ENCODE measurements at regions not wholly inside any gene's neighbourhood (a gene's known extent, or its start where the extent isn't known, plus 50 kb on each side); places are given as distances from the start of the nearest gene placed in this dataset.
"Not testable (repeated sequence)": the region's sequence is repeated elsewhere in the genome, so short reads cannot be mapped to it uniquely, and the experiment has no call there.

DNA sequence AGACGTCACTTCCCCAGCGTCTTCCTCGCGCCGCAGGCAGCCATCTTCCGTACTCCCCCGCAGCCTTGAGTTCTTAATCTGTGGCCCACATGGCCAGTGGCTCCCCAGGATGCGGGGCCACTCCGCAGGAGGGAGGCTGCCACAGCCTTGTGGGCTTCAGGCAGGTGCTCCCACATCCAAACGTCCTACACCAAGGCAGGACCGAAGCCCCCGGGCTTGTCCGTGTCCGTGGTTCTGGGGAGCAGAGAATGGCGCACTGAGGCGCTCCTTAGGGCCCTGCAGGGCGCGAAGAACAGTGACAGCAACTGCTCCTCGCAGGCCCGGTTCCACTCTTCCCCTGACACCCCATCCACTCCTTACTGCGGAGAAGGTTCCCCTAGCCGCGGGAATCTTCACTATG is 755.8 kb downstream of the PRIM2 start:
- TF ChIP-seq, protein P1, sequence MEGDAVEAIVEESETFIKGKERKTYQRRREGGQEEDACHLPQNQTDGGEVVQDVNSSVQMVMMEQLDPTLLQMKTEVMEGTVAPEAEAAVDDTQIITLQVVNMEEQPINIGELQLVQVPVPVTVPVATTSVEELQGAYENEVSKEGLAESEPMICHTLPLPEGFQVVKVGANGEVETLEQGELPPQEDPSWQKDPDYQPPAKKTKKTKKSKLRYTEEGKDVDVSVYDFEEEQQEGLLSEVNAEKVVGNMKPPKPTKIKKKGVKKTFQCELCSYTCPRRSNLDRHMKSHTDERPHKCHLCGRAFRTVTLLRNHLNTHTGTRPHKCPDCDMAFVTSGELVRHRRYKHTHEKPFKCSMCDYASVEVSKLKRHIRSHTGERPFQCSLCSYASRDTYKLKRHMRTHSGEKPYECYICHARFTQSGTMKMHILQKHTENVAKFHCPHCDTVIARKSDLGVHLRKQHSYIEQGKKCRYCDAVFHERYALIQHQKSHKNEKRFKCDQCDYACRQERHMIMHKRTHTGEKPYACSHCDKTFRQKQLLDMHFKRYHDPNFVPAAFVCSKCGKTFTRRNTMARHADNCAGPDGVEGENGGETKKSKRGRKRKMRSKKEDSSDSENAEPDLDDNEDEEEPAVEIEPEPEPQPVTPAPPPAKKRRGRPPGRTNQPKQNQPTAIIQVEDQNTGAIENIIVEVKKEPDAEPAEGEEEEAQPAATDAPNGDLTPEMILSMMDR (IDR thresholded peaks at IDR 0.05; ENCODE audit: insufficient read depth, low read depth, low read length) = no peak
- H3K4me3 ChIP-seq (ENCODE audit: low read depth, low read length) = no peak overlapping the region
- DNase-seq (ENCODE audit: low read depth) = no peak

DNA sequence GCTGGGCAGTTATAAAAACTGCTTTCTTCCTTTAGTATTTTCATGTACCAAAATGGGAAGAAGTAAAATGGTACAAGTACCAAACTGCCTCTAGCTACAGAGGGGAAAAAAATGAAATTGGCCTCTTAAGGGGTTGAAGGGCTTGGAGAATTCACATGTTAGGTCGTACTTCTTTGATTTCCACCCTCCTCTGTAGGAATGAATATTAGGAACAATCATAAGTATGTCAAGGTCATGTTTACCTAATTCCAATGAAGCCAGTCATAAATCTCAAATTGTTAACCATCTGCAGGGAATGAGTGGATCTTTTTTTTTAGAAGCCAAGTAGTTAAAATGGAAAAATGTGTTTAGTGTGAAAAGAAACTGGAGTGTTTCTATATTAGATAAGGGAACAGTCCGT is 772.6 kb downstream of the PRIM2 start:
- H3K4me3 ChIP-seq (ENCODE audit: low read depth, low read length); DNase-seq (ENCODE audit: low read depth): not testable (repeated sequence)

DNA sequence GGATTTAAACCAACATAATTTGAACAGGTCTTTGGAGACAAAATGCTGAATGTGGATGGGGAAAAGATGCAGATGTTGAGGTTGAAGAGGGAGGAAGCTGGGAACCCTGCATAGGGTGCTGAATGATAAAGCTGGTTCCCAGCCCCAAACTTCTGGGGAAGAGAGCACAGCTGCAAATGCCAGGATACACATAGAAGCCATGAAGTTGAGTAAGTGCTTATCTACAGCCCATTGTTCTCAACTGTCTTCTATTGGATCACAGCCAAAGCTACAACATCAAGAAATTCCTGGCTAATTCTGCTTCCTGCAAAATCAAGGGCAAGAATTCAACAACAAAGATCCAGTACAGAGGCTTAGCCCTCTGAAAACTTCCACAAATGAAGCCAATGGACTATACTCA is 779.8 kb downstream of the PRIM2 start:
- not testable (repeated sequence) for DNase-seq (ENCODE audit: low read depth); H3K4me3 ChIP-seq (ENCODE audit: low read depth, low read length)

DNA sequence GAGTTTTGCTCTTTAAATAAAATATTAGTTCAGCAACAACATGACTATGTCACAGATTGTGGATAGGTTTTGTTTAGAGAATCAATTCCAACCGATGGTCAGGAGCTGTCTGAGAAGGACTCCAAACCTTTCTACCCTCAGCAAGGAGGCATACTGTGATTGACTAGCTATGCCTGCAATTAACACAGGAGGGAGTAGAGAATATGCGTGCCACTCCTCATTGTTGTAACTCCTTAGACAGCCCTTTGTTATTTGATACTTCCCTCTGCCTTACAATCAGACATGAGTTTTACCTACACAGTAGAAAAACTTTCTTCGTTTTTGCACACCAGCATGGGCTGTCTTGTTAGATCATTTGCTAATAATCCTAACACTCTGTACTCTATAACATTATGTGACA is 796.5 kb downstream of the PRIM2 start:
- TF ChIP-seq, protein P1 (IDR thresholded peaks at IDR 0.05; ENCODE audit: insufficient read depth, low read depth, low read length) = no peak
- no peak overlapping the region for H3K4me3 ChIP-seq (ENCODE audit: low read depth, low read length)
- no peak for DNase-seq (ENCODE audit: low read depth)

DNA sequence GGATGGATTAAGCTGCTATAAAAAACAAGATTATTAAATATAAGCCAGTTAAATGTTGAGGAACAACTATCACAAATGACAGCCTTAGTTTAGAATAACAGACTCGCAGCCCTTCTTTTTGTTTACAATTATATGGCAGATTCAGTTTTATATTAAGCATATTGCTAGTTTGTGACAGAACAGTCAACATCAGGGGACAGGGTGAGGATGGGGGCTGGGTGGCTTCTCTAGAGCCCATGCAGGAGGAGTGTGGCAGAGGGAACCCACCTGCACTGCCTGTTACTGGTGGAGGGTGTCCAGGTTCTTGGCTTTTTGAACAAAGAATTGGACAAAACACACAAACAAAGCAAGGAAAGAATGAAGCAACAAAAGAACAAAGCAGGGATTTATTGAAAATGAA is 799.7 kb downstream of the PRIM2 start:
- not testable (repeated sequence) for DNase-seq (ENCODE audit: low read depth); H3K4me3 ChIP-seq (ENCODE audit: low read depth, low read length)

DNA sequence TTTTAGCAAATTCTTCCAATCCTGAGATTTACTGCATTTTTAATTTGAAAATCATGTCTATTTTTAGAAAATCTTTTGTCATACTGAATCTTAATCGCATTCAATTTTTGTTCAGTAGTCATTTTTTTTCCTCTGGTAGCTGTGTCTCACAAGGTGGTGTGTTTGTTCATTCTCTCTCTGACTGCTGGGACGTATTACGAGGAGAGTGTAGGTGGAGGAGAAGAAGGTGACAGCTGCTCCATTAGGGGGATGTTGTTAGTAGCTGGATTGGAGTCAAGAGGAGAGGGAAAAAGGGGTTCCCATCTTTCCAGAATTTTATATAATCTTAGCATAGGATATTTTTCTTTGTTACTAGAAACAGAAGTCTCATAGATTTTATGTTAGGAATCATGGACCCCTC is 804.2 kb downstream of the PRIM2 start:
- not testable (repeated sequence) for H3K4me3 ChIP-seq (ENCODE audit: low read depth, low read length); DNase-seq (ENCODE audit: low read depth)

DNA sequence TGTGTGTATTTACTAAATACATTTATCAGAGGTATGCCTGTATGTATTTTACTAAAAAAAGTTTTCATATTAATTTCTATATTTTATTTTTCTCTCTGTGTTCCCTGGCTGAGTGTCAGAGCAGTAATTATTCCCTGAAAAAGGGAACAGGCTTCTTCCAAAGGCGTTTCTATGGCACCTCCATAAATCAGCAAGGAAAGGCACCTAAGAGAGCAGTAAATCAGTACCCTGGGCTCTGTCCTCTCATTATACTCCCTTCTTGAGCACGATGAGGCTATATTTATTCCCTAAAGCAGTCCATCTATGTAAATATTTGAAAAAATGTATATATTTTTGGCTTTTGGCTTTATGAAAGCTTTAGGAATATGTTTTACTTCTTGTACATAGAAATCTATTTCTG is 806.3 kb downstream of the PRIM2 start:
- H3K4me3 ChIP-seq (ENCODE audit: low read depth, low read length); DNase-seq (ENCODE audit: low read depth): not testable (repeated sequence)

DNA sequence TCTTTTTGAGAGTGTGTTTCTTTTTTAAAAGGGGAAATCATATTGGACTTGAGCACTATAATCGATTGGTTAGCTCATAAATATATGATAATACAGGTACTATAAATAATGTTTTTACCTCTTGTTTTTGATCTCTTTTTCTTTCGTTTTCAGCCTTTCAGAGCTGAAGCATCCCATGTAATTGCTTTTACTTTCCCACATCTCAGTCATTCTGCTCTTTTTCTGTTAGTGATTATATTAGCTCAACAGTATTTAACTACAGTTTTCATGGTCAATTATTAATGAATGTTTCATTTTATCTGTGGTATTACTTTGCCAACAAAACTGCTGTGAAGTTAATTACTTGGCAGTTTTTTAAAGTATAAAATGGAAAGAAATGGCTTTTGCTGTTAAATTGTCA is 811.1 kb downstream of the PRIM2 start:
- not testable (repeated sequence) for H3K4me3 ChIP-seq (ENCODE audit: low read depth, low read length); DNase-seq (ENCODE audit: low read depth)

DNA sequence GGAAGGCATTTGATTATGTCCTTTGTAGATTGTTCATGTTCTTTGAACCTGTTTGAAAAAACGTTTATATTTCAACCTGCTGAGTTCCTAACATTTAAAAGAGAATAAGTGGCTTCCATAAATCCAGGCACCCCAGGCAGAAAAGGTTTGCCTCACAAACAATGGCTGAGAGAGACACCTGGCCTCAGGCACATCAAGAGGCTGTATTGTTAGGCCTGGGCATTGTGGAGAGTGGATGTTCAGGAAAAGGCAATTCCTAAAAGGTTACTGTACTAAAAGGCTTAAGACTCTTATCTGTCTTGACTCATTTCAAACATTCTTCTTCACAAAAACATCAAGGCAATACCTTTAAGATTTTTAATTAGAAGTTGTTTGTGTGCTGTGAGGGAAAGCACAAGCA is 811.7 kb downstream of the PRIM2 start:
- not testable (repeated sequence) for H3K4me3 ChIP-seq (ENCODE audit: low read depth, low read length); DNase-seq (ENCODE audit: low read depth)

DNA sequence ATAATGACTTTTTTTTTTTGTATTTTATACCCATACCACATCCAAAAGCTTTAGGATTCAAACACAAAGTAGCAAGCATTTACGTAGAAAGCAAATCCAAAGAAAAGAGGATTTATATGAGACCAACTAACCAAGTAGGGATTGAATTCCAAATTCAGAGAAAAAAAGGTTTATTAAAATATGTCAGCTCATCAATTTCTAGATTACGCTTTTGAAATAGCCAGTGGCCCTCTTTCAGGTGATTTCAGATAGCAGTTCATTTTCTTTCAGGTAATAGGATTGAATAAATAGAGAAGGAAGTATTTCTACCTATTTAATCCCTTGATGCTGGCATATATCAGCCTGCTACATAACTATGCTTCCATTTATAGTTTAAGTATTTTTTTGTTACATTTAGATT is 822.3 kb downstream of the PRIM2 start:
- H3K4me3 ChIP-seq (ENCODE audit: low read depth, low read length); DNase-seq (ENCODE audit: low read depth): not testable (repeated sequence)

DNA sequence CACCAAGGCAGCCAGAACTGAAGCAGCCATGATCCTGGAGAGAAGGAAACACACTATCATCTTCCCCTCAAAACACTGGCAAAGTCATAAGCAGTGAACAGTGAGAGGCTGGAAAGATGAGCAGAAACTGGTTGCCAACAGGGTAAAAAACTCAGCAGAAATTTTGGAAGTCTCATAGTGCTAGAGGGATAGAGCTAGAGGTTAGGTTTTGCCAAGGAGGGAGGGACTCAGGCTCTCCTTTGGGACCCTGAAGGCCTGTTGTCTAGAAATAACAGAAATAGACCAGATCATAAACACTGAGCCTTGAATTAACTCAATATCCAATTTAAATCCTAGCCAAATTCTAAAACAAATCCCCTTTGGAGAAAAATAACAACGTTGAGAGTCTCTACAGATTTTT is 853.6 kb downstream of the PRIM2 start:
- H3K4me3 ChIP-seq (ENCODE audit: low read depth, low read length); DNase-seq (ENCODE audit: low read depth): not testable (repeated sequence)

DNA sequence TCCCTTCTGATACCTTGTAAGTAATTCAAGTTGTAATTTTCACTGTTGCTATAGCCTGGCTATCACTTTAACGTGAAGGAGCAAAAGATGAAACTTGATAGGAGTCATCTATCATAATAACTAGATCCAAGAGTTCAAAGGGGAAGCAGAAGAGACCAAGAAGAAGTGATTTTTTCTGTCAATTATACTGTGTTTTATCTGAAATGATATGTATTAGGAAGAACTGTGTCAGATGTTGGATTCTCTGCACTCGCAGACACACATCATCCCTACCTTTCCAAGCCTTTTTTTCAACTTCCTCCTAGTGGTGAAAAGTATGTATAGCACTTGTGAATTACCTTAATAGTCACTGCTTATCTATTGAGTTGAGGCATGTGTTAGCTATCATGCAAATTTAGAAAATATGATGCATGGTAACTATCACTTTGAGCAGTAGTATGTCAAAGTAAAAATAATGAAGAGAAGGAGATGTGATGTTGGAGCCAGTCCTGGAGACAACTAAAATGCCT is 864.2 kb downstream of the PRIM2 start:
- not testable (repeated sequence) for H3K4me3 ChIP-seq (ENCODE audit: low read depth, low read length); DNase-seq (ENCODE audit: low read depth)

DNA sequence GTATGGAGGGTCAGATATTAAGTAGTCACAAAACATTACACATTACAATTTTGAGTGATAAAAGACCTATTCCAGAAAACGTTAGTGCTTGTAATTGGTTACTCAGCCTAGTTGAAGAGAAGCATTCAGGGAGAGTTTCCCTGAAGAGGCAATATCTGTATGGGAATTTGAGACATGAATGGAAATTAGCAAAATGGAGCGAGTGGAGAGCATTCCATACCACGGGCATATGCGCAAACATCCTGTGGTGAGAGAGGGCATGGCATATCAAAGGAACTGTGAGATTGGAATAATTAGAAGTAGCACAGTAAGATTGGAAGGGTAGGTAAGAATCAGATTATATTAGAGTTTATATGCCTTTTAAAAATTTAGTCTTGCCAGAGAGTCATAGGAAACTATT is 867.9 kb downstream of the PRIM2 start:
- not testable (repeated sequence) for DNase-seq (ENCODE audit: low read depth)

DNA sequence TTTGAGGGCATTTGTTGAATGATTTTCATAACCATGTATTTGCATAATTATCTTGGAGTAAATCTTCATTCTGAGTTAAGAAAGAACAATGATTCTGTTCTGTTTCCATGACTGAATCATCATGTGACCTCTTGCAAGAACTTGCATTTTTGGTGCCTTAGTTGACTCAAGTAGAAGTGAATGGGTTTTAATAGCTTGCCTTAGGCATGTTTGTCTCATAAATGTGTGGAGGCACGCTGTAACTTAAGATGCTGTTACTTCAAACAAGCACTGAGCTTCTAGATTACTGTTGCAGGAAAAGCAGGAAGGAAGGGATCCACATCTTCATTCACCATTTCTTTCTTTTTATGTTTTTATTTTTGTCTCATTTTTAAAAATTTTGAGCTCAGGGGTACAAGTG is 875.8 kb downstream of the PRIM2 start:
- H3K4me3 ChIP-seq (ENCODE audit: low read depth, low read length) = not testable (repeated sequence)
- peak; percentile 3 for DNase-seq (ENCODE audit: low read depth)

More for the DNA sequence above, 867.9 kb downstream of the PRIM2 start:
- not testable (repeated sequence) for H3K4me3 ChIP-seq (ENCODE audit: low read depth, low read length)
